GM12874 (cell line): ENCODE measurements at regions not wholly inside any gene's neighbourhood (a gene's known extent, or its start where the extent isn't known, plus 50 kb on each side); places are given as distances from the start of the nearest gene placed in this dataset.

Experiments used
- CTCF ChIP-seq: IDR thresholded peaks from 2 replicates; pipeline ENCODE4 v1.5.1; 2011; ENCODE audit warnings: low read depth, mild to moderate bottlenecking, control low read depth, low read length, moderate library complexity; ENCODE audit not compliant: insufficient read depth

GRCh38 chr9:16275795-16276624 lies 594.5 kb downstream of the BNC2 start:
- TF ChIP-seq CTCF, result no peak

- no peak for TF ChIP-seq CTCF
Observed at GRCh38 chr9:16276866-16277265, 593.6 kb downstream of the BNC2 start.

DNA sequence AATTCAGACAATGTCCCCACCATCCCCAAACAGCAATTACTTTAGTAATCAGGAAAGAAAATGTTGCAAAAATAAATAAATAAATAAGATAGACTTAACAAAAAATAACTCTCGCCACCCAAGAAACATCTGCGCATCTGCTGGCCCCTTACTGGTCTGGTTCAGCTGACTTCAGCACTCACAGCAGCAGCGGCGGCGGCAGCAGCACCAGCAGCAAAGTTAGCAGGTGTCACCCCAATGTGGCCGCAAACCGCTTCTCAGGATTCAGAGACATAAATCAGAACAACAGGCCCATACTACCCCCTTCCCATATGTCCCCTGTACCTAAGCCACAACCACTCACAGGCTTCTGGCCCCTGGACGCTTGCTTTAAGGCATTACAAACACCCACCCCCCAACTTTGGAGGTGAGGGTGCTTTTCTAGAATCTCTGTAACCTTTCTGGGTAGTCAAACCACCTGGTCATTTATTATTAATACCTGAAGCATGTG lies 593.0 kb downstream of the BNC2 start:
- TF ChIP-seq CTCF, result no peak

- TF ChIP-seq CTCF, result no peak
Observed at GRCh38 chr9:16278326-16278999, 592.0 kb downstream of the BNC2 start.

- no peak for TF ChIP-seq CTCF
Observed at GRCh38 chr9:16281707-16282106, 588.8 kb downstream of the BNC2 start.

DNA sequence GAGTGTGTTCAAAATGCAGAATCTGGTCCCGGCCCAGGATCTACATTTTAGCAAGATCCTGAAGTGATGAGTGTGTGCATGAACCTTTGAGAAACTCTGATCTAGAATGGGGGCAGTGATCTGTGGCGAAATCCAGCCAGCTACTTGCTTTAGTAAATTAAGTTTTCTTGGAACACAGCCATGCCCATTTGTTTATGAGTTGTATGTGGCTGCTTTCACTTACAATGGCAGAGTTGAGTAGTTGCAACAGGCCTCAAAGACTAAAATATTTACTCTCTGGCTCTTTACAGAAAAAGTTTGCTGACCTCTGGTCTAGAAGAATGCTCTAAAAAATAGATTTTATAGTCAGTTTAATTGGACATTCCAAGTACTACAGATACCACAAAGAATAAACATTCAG lies 588.3 kb downstream of the BNC2 start:
- no peak for TF ChIP-seq CTCF

DNA sequence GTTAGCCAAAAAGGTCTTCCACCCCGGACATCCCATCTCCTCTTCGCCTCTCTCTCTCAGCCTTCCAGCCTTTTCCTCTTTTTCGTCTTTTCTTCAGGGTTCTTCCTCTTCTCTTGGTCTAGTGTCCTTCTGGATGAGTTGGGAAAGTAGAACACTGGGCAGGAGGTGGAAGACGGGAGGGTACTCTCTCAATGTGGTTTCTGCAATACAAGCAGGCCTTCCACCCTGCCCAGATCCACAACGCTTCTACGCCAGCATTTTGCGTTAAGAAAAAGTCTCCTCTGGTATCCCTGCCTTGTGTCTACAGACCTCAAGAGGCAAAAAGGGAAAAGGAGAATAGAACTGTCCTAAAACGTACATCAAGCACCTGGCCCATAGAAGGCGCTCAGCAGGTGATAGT lies 587.8 kb downstream of the BNC2 start:
- TF ChIP-seq CTCF, result no peak
